ENCODE measurements at regions not wholly inside any gene's neighbourhood (a gene's known extent, or its start where the extent isn't known, plus 50 kb on each side); places are given as distances from the start of the nearest gene placed in this dataset.

GRCh38 chr13:108115738-108116137 lies 99.6 kb downstream of the LIG4 start:
- TF ChIP-seq CTCF (IDR thresholded peaks at IDR 0.05): no peak
- no peak overlapping the region for H3K4me3 ChIP-seq
- H3K27me3 ChIP-seq: no peaks in the 10 kb centered on the region
- H3K9me3 ChIP-seq: no peaks in the 10 kb centered on the region
- no peaks in the 10 kb centered on the region for H3K4me1 ChIP-seq
- H3K27ac ChIP-seq: no peak overlapping the region
- DNase-seq (ENCODE audit: low spot score): no peak
- H3K36me3 ChIP-seq: no peaks in the 10 kb centered on the region

GRCh38 chr13:108113407-108113806 lies 101.9 kb downstream of the LIG4 start:
- no peak overlapping the region for H3K4me3 ChIP-seq
- no peaks in the 10 kb centered on the region for H3K27me3 ChIP-seq
- no peaks in the 10 kb centered on the region for H3K9me3 ChIP-seq
- no peak overlapping the region for H3K27ac ChIP-seq
- no peaks in the 10 kb centered on the region for H3K4me1 ChIP-seq
- TF ChIP-seq CTCF (IDR thresholded peaks at IDR 0.05): no peak
- H3K36me3 ChIP-seq: no peaks in the 10 kb centered on the region
- no peak for DNase-seq (ENCODE audit: low spot score)

- H3K36me3 ChIP-seq: no peaks in the 10 kb centered on the region
- H3K27ac ChIP-seq: no peak overlapping the region
- DNase-seq (ENCODE audit: low spot score): no peak
- H3K4me3 ChIP-seq: no peak overlapping the region
- no peaks in the 10 kb centered on the region for H3K4me1 ChIP-seq
- H3K27me3 ChIP-seq: no peaks in the 10 kb centered on the region
- H3K9me3 ChIP-seq: no peaks in the 10 kb centered on the region
- TF ChIP-seq CTCF (IDR thresholded peaks at IDR 0.05): no peak
Observed at GRCh38 chr13:108104736-108105135, 110.6 kb downstream of the LIG4 start.

- Histone ChIP-seq H3K36me3 (no peaks in the 10 kb centered on the region), H3K4me3 (no peak overlapping the region), H3K4me1 (no peaks in the 10 kb centered on the region), H3K9me3 (no peaks in the 10 kb centered on the region), H3K27ac (no peak overlapping the region), H3K27me3 (no peaks in the 10 kb centered on the region)
- no peak for DNase-seq (ENCODE audit: low spot score)
- TF ChIP-seq CTCF (IDR thresholded peaks at IDR 0.05): no peak
Observed at GRCh38 chr13:108102771-108103170, 112.6 kb downstream of the LIG4 start.

GRCh38 chr13:108096301-108096915 lies 118.9 kb downstream of the LIG4 start:
- no peaks in the 10 kb centered on the region for H3K27me3 ChIP-seq
- TF ChIP-seq CTCF (IDR thresholded peaks at IDR 0.05): no peak
- no peaks in the 10 kb centered on the region for H3K4me1 ChIP-seq
- DNase-seq (ENCODE audit: low spot score): no peak
- H3K4me3 ChIP-seq: no peak overlapping the region
- no peaks in the 10 kb centered on the region for H3K9me3 ChIP-seq
- H3K27ac ChIP-seq: no peak overlapping the region
- H3K36me3 ChIP-seq: no peaks in the 10 kb centered on the region

- Histone ChIP-seq H3K9me3 (no peaks in the 10 kb centered on the region), H3K4me1 (no peaks in the 10 kb centered on the region), H3K36me3 (no peaks in the 10 kb centered on the region), H3K27ac (no peak overlapping the region), H3K27me3 (no peaks in the 10 kb centered on the region), H3K4me3 (no peak overlapping the region)
- no peak for DNase-seq (ENCODE audit: low spot score)
- no peak for TF ChIP-seq CTCF (IDR thresholded peaks at IDR 0.05)
Observed at GRCh38 chr13:108095036-108095435, 120.3 kb downstream of the LIG4 start.
